22Rv1 (cell line): ENCODE measurements at regions not wholly inside any gene's neighbourhood (a gene's known extent, or its start where the extent isn't known, plus 50 kb on each side); places are given as distances from the start of the nearest gene placed in this dataset.

Experiments used
- H3K27ac ChIP-seq: fragments of 450-650 bp; 2 replicates; pipeline ENCODE4 v1.5.1; 2017
- CTCF ChIP-seq: fragments of 450-650 bp; IDR thresholded peaks from 2 replicates; pipeline ENCODE4 v1.5.1; 2017; ENCODE audit warnings: mild to moderate bottlenecking
- ZFX ChIP-seq: fragments of 450-650 bp; IDR thresholded peaks from 2 replicates; pipeline ENCODE4 v1.6.1; 2017; ENCODE audit warnings: antibody characterized with exemption, borderline replicate concordance

- H3K27ac ChIP-seq, result no peak overlapping the region
- TF ChIP-seq ZFX (no peak), CTCF (no peak)
Observed at GRCh38 chr13:29964181-29964845, 113.9 kb upstream of the UBL3 start.

GRCh38 chr13:29963089-29963488 lies 112.7 kb upstream of the UBL3 start:
- no peak overlapping the region for H3K27ac ChIP-seq
- no peak for TF ChIP-seq ZFX
- TF ChIP-seq CTCF, result no peak

DNA sequence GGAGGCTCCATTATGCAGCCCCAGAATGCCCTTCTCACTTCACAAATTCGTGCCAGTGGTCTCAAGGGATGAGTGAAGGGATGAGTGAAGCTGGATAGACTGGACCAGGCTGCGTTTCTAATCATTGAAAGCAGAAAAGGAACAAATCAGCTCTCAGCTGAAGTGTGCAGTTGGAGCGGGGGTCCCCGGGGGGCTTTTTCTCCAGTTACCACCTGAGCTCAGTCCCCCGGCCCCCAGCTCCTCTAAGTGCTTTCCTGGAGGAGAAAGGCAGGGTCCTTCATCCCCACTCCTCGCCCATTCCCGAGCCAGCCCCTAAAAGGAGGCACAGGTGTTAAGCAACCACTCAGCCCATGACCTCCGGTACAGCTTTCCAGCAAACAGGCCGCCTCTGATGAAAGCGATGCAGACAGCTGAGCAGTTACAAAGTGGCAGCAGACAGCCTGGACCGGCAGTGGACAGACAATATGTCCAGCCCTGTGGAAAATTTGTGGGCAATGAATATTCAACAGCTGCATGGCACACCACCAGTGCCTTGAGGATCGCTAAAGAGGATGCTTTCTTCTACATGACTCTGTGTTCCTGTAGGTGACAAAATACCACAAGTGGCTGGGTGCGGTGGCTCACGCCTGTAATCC lies 110.7 kb upstream of the UBL3 start:
- no peak overlapping the region for H3K27ac ChIP-seq
- TF ChIP-seq ZFX (no peak), CTCF (no peak)

GRCh38 chr13:29959603-29960002 lies 109.2 kb upstream of the UBL3 start:
- H3K27ac ChIP-seq, result no peak overlapping the region
- TF ChIP-seq CTCF (no peak), ZFX (no peak)

GRCh38 chr13:29959086-29959485 lies 108.7 kb upstream of the UBL3 start:
- no peak overlapping the region for H3K27ac ChIP-seq
- TF ChIP-seq CTCF, result no peak
- no peak for TF ChIP-seq ZFX

- TF ChIP-seq CTCF, result no peak
- no peak for TF ChIP-seq ZFX
- H3K27ac ChIP-seq, result no peak overlapping the region
Observed at GRCh38 chr13:29958476-29958875, 108.1 kb upstream of the UBL3 start.

GRCh38 chr13:29957320-29957719 lies 106.9 kb upstream of the UBL3 start:
- H3K27ac ChIP-seq, result no peak overlapping the region
- TF ChIP-seq CTCF (no peak), ZFX (no peak)
